ENCODE measurements at regions not wholly inside any gene's neighbourhood (a gene's known extent, or its start where the extent isn't known, plus 50 kb on each side); places are given as distances from the start of the nearest gene placed in this dataset.

GRCh38 chr11:104819603-104820002 is 78.7 kb downstream of the CASP12 start:
- Histone ChIP-seq H3K4me3 (no peak overlapping the region), H3K4me1 (ENCODE audit: control insufficient read depth in 1 of 2, low read depth in 2 of 2) (no peaks in the 10 kb centered on the region), H3K9me3 (no peaks in the 10 kb centered on the region), H3K27me3 (replicated peaks; ENCODE audit: insufficient read depth) (no peaks in the 10 kb centered on the region), H3K27ac (no peak overlapping the region), H3K36me3 (no peaks in the 10 kb centered on the region)
- ATAC-seq (ENCODE audit: insufficient number of reproducible peaks, low FRiP score, low read depth): no peak
- TF ChIP-seq CTCF (IDR thresholded peaks at IDR 0.05): no peak
- DNase-seq (ENCODE audit: low spot score): no peak

GRCh38 chr11:104819107-104819506 is 79.2 kb downstream of the CASP12 start:
- no peak for TF ChIP-seq CTCF (IDR thresholded peaks at IDR 0.05)
- no peak overlapping the region for H3K27ac ChIP-seq
- no peak overlapping the region for H3K4me3 ChIP-seq
- no peaks in the 10 kb centered on the region for H3K4me1 ChIP-seq (ENCODE audit: control insufficient read depth in 1 of 2, low read depth in 2 of 2)
- no peaks in the 10 kb centered on the region for H3K36me3 ChIP-seq
- ATAC-seq (ENCODE audit: insufficient number of reproducible peaks, low FRiP score, low read depth) (no peak), DNase-seq (ENCODE audit: low spot score) (no peak)
- no peaks in the 10 kb centered on the region for H3K9me3 ChIP-seq
- no peaks in the 10 kb centered on the region for H3K27me3 ChIP-seq (replicated peaks; ENCODE audit: insufficient read depth)

- no peaks in the 10 kb centered on the region for H3K4me1 ChIP-seq (ENCODE audit: control insufficient read depth in 1 of 2, low read depth in 2 of 2)
- no peak overlapping the region for H3K4me3 ChIP-seq
- H3K9me3 ChIP-seq: no peaks in the 10 kb centered on the region
- no peaks in the 10 kb centered on the region for H3K27me3 ChIP-seq (replicated peaks; ENCODE audit: insufficient read depth)
- TF ChIP-seq CTCF (IDR thresholded peaks at IDR 0.05): no peak
- DNase-seq (ENCODE audit: low spot score): no peak
- no peak overlapping the region for H3K27ac ChIP-seq
- ATAC-seq (ENCODE audit: insufficient number of reproducible peaks, low FRiP score, low read depth): no peak
- H3K36me3 ChIP-seq: no peaks in the 10 kb centered on the region
Observed at GRCh38 chr11:104817973-104818372, 80.3 kb downstream of the CASP12 start.

GRCh38 chr11:104813532-104813931 is 84.7 kb downstream of the CASP12 start:
- no peaks in the 10 kb centered on the region for H3K9me3 ChIP-seq
- DNase-seq (ENCODE audit: low spot score) (no peak), ATAC-seq (ENCODE audit: insufficient number of reproducible peaks, low FRiP score, low read depth) (no peak)
- H3K27me3 ChIP-seq (replicated peaks; ENCODE audit: insufficient read depth): no peaks in the 10 kb centered on the region
- TF ChIP-seq CTCF (IDR thresholded peaks at IDR 0.05): no peak
- H3K36me3 ChIP-seq: no peaks in the 10 kb centered on the region
- no peak overlapping the region for H3K27ac ChIP-seq
- no peak overlapping the region for H3K4me3 ChIP-seq
- no peaks in the 10 kb centered on the region for H3K4me1 ChIP-seq (ENCODE audit: control insufficient read depth in 1 of 2, low read depth in 2 of 2)

- no peaks in the 10 kb centered on the region for H3K4me1 ChIP-seq (ENCODE audit: control insufficient read depth in 1 of 2, low read depth in 2 of 2)
- ATAC-seq (ENCODE audit: insufficient number of reproducible peaks, low FRiP score, low read depth) (no peak), DNase-seq (ENCODE audit: low spot score) (no peak)
- no peak overlapping the region for H3K27ac ChIP-seq
- no peaks in the 10 kb centered on the region for H3K9me3 ChIP-seq
- H3K27me3 ChIP-seq (replicated peaks; ENCODE audit: insufficient read depth): no peaks in the 10 kb centered on the region
- H3K36me3 ChIP-seq: no peaks in the 10 kb centered on the region
- no peak overlapping the region for H3K4me3 ChIP-seq
- no peak for TF ChIP-seq CTCF (IDR thresholded peaks at IDR 0.05)
Observed at GRCh38 chr11:104812103-104812788, 86.0 kb downstream of the CASP12 start.
